NCI-H526 (cell line): ENCODE measurements at regions not wholly inside any gene's neighbourhood (a gene's known extent, or its start where the extent isn't known, plus 50 kb on each side); places are given as distances from the start of the nearest gene placed in this dataset.
"Not testable (repeated sequence)": the region's sequence is repeated elsewhere in the genome, so short reads cannot be mapped to it uniquely, and the experiment has no call there.

ENCODE experiments used
- DNase-seq, 2 experiments: peaks; one replicate each; lab custom pipeline; 2025; lab: John Stamatoyannopoulos, UW

GRCh38 chr12:92394895-92395294, 249.2 kb upstream of the BTG1 start:
- no peak for DNase-seq

- no peak for DNase-seq
These were observed 247.9 kb upstream of the BTG1 start for GRCh38 chr12:92393504-92393903.

GRCh38 chr12:92391726-92392125, 246.1 kb upstream of the BTG1 start:
- DNase-seq, result not testable (repeated sequence)

- DNase-seq, result no peak
These were observed 243.8 kb upstream of the BTG1 start for GRCh38 chr12:92389466-92389865.

GRCh38 chr12:92385296-92385695, 239.7 kb upstream of the BTG1 start:
- DNase-seq, result no peak

- DNase-seq, result no peak
These were observed 238.9 kb upstream of the BTG1 start for GRCh38 chr12:92384571-92384970.

GRCh38 chr12:92382383-92382878, 236.8 kb upstream of the BTG1 start:
- DNase-seq, result no peak

GRCh38 chr12:92381856-92382255, 236.2 kb upstream of the BTG1 start:
- no peak for DNase-seq

GRCh38 chr12:92378682-92379479, 233.2 kb upstream of the BTG1 start:
- DNase-seq, result no peak

GRCh38 chr12:92375504-92375903, 229.9 kb upstream of the BTG1 start:
- not testable (repeated sequence) for DNase-seq

- DNase-seq, result no peak
These were observed 225.2 kb upstream of the BTG1 start for GRCh38 chr12:92370828-92371227.

- no peak for DNase-seq
These were observed 224.0 kb upstream of the BTG1 start for GRCh38 chr12:92369636-92370035.

- DNase-seq, result no peak
These were observed 223.4 kb upstream of the BTG1 start for GRCh38 chr12:92369056-92369455.

GRCh38 chr12:92365836-92366235, 220.2 kb upstream of the BTG1 start:
- peak; percentile 19 to 47 for DNase-seq

GRCh38 chr12:92365333-92365732, 219.7 kb upstream of the BTG1 start:
- peak; percentile 22 to 38 for DNase-seq

GRCh38 chr12:92363295-92364146, 217.9 kb upstream of the BTG1 start:
- peak in 1 of 2 experiments; percentile 26 for DNase-seq

- DNase-seq, result peak; percentile 88 to 90
These were observed 217.1 kb upstream of the BTG1 start for GRCh38 chr12:92362785-92363184.

GRCh38 chr12:92362126-92362525, 216.5 kb upstream of the BTG1 start:
- no peak for DNase-seq

GRCh38 chr12:92360543-92360942, 214.9 kb upstream of the BTG1 start:
- no peak for DNase-seq

GRCh38 chr12:92359581-92360209, 214.0 kb upstream of the BTG1 start:
- no peak for DNase-seq

- DNase-seq, result no peak
These were observed 212.1 kb upstream of the BTG1 start for GRCh38 chr12:92357584-92358261.

GRCh38 chr12:92356425-92356824, 210.8 kb upstream of the BTG1 start:
- no peak for DNase-seq
